Uterus (tissue), 2 donors: ENCODE measurements at regions not wholly inside any gene's neighbourhood (a gene's known extent, or its start where the extent isn't known, plus 50 kb on each side); places are given as distances from the start of the nearest gene placed in this dataset.

Experiments used
- POLR2A ChIP-seq, 2 donors: fragments of 450-650 bp; IDR thresholded peaks; one replicate each; pipeline ENCODE4 v1.6.1; 2016; ENCODE audit warnings: antibody characterized with exemption in 2 of 2, mild to moderate bottlenecking in 1 of 2, moderate library complexity in 1 of 2
- TF ChIP-seq, protein P1 (sequence below), 4 experiments: fragments of 200-600 bp in 2 of 4; fragments of 450-650 bp in 2 of 4; sonication (generic) in 2 of 4; IDR thresholded peaks; one replicate each; pipeline ENCODE4 v1.5.1; 2016 to 2019; ENCODE audit warnings: antibody characterized with exemption in 4 of 4, mild to moderate bottlenecking in 2 of 4, moderate library complexity in 1 of 4

DNA sequence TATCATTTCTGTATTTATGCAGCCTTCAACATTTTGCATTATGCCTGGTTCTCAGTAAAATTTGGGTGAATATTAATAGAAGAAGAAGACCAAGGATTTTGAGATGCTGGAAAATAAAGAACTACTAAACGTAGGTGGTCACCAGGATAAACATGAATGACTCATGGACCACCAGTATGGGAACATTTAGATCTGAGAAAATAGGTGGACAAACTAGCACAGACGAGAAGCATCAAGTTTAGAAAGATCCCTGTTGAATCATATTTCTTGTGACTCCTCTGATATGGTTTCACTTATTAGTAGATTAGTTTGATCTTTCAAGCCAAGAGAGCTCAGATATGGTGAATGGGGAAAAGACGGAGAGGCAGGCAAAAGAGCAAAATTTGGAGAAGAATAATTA lies 97.9 kb downstream of the RAP2B start:
- TF ChIP-seq, protein P1, sequence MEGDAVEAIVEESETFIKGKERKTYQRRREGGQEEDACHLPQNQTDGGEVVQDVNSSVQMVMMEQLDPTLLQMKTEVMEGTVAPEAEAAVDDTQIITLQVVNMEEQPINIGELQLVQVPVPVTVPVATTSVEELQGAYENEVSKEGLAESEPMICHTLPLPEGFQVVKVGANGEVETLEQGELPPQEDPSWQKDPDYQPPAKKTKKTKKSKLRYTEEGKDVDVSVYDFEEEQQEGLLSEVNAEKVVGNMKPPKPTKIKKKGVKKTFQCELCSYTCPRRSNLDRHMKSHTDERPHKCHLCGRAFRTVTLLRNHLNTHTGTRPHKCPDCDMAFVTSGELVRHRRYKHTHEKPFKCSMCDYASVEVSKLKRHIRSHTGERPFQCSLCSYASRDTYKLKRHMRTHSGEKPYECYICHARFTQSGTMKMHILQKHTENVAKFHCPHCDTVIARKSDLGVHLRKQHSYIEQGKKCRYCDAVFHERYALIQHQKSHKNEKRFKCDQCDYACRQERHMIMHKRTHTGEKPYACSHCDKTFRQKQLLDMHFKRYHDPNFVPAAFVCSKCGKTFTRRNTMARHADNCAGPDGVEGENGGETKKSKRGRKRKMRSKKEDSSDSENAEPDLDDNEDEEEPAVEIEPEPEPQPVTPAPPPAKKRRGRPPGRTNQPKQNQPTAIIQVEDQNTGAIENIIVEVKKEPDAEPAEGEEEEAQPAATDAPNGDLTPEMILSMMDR (IDR thresholded peaks at IDR 0.05) = no peak
- TF ChIP-seq POLR2A (IDR thresholded peaks at IDR 0.05) = no peak
